ENCODE measurements at regions not wholly inside any gene's neighbourhood (a gene's known extent, or its start where the extent isn't known, plus 50 kb on each side); places are given as distances from the start of the nearest gene placed in this dataset.

GRCh38 chr2:217664761-217665160 lies 338.0 kb downstream of the TNS1 start:
- H3K36me3 Mint-ChIP-seq, result peaks cover 5% of the 10 kb centered on the region
- H3K27ac Mint-ChIP-seq, result no peak overlapping the region
- no peak overlapping the region for H3K4me3 Mint-ChIP-seq
- no peaks in the 10 kb centered on the region for H3K9me3 Mint-ChIP-seq (ENCODE audit: low read depth)
- H3K4me1 Mint-ChIP-seq (ENCODE audit: low read depth), result peaks cover 16% of the 10 kb centered on the region
- peaks cover 2% of the 10 kb centered on the region for H3K27me3 Mint-ChIP-seq

GRCh38 chr2:217662984-217663602 lies 339.7 kb downstream of the TNS1 start:
- Mint-ChIP-seq H3K27me3 (peaks cover 2% of the 10 kb centered on the region), H3K4me1 (ENCODE audit: low read depth) (peaks cover 16% of the 10 kb centered on the region), H3K4me3 (no peak overlapping the region), H3K27ac (no peak overlapping the region), H3K9me3 (ENCODE audit: low read depth) (no peaks in the 10 kb centered on the region), H3K36me3 (peaks cover 5% of the 10 kb centered on the region)

GRCh38 chr2:217661378-217661777 lies 341.4 kb downstream of the TNS1 start:
- Mint-ChIP-seq H3K4me1 (ENCODE audit: low read depth) (peaks cover 16% of the 10 kb centered on the region), H3K4me3 (no peak overlapping the region), H3K36me3 (peaks cover 5% of the 10 kb centered on the region), H3K9me3 (ENCODE audit: low read depth) (no peaks in the 10 kb centered on the region), H3K27me3 (peaks cover 2% of the 10 kb centered on the region), H3K27ac (no peak overlapping the region)

GRCh38 chr2:217660423-217660822 lies 342.4 kb downstream of the TNS1 start:
- peaks cover 3% of the 10 kb centered on the region for H3K27me3 Mint-ChIP-seq
- H3K27ac Mint-ChIP-seq, result no peak overlapping the region
- H3K4me1 Mint-ChIP-seq (ENCODE audit: low read depth), result peaks cover 16% of the 10 kb centered on the region
- no peak overlapping the region for H3K4me3 Mint-ChIP-seq
- no peaks in the 10 kb centered on the region for H3K9me3 Mint-ChIP-seq (ENCODE audit: low read depth)
- peaks cover 5% of the 10 kb centered on the region for H3K36me3 Mint-ChIP-seq

DNA sequence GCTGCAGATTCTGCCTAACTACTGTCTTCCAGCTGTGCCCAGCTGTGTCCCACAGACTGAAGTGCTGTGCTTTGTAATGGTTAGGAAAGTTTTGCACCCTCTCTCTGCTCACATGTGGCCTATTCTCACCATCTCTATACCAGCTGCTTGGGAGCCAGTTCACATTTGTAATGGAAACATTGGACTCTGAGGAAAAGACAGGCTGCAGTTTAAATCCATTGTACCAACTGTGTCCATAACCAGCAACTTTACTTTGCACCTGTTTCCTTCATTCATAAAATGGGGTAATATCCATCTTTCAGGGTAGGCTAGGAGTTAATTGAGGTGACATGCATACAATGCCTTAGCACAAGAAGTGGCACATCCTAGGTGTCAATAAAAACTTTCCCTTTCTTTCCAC lies 344.0 kb downstream of the TNS1 start:
- Mint-ChIP-seq H3K4me1 (ENCODE audit: low read depth) (peaks cover 16% of the 10 kb centered on the region), H3K27me3 (peaks cover 3% of the 10 kb centered on the region), H3K4me3 (no peak overlapping the region), H3K9me3 (ENCODE audit: low read depth) (no peaks in the 10 kb centered on the region), H3K27ac (no peak overlapping the region), H3K36me3 (no peaks in the 10 kb centered on the region)

GRCh38 chr2:217657252-217657651 lies 345.5 kb downstream of the TNS1 start:
- Mint-ChIP-seq H3K27ac (no peak overlapping the region), H3K4me3 (no peak overlapping the region), H3K9me3 (ENCODE audit: low read depth) (no peaks in the 10 kb centered on the region), H3K27me3 (peaks cover 3% of the 10 kb centered on the region), H3K4me1 (ENCODE audit: low read depth) (peaks cover 16% of the 10 kb centered on the region), H3K36me3 (no peaks in the 10 kb centered on the region)

DNA sequence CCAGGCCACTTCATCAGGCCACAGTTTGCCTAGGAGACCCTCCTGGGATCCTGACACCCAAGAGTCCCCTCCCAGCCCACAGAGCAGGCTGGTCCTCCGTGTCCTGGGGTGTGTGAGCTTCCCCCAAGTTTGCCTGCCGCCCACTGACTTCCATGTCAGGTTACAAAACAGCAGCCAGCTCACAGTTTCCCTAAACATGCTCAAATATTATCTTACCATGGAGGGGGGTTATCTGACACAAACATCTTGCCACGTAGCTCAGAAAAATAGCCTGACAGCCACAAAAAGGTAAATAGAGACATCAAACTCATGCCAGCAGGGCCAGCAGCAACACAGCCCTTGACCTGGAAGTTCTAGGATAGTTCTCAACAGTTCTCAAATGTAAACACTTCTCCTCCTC lies 346.5 kb downstream of the TNS1 start:
- no peaks in the 10 kb centered on the region for H3K36me3 Mint-ChIP-seq
- H3K27me3 Mint-ChIP-seq, result peaks cover 3% of the 10 kb centered on the region
- no peak overlapping the region for H3K27ac Mint-ChIP-seq
- H3K4me1 Mint-ChIP-seq (ENCODE audit: low read depth), result peaks cover 9% of the 10 kb centered on the region
- no peaks in the 10 kb centered on the region for H3K9me3 Mint-ChIP-seq (ENCODE audit: low read depth)
- no peak overlapping the region for H3K4me3 Mint-ChIP-seq

DNA sequence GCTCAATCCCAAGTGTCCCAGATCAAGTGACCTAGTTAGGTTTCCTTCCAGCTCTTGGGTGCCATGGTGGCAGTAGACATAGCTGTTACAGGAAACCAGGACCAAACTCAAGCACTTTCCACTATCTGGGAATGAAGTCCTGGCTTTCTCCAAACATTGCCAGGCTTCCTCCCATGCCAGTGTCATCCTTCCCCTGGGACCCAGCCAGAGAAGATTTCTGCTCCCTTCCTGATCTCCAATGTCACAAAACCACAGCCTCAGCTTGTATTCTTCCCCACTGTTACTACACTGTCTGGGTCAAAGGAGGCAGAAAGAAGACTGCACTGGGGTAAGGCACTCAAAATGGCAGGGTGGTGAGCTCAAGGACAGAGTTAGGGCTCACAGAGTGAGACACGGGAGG lies 347.1 kb downstream of the TNS1 start:
- Mint-ChIP-seq H3K9me3 (ENCODE audit: low read depth) (no peaks in the 10 kb centered on the region), H3K4me1 (ENCODE audit: low read depth) (peaks cover 4% of the 10 kb centered on the region), H3K4me3 (no peak overlapping the region), H3K27ac (no peak overlapping the region), H3K36me3 (no peaks in the 10 kb centered on the region), H3K27me3 (peaks cover 3% of the 10 kb centered on the region)

GRCh38 chr2:217654168-217654567 lies 348.6 kb downstream of the TNS1 start:
- Mint-ChIP-seq H3K36me3 (no peaks in the 10 kb centered on the region), H3K4me1 (ENCODE audit: low read depth) (no peaks in the 10 kb centered on the region), H3K9me3 (ENCODE audit: low read depth) (no peaks in the 10 kb centered on the region), H3K27me3 (peaks cover 1% of the 10 kb centered on the region), H3K27ac (no peak overlapping the region), H3K4me3 (no peak overlapping the region)

DNA sequence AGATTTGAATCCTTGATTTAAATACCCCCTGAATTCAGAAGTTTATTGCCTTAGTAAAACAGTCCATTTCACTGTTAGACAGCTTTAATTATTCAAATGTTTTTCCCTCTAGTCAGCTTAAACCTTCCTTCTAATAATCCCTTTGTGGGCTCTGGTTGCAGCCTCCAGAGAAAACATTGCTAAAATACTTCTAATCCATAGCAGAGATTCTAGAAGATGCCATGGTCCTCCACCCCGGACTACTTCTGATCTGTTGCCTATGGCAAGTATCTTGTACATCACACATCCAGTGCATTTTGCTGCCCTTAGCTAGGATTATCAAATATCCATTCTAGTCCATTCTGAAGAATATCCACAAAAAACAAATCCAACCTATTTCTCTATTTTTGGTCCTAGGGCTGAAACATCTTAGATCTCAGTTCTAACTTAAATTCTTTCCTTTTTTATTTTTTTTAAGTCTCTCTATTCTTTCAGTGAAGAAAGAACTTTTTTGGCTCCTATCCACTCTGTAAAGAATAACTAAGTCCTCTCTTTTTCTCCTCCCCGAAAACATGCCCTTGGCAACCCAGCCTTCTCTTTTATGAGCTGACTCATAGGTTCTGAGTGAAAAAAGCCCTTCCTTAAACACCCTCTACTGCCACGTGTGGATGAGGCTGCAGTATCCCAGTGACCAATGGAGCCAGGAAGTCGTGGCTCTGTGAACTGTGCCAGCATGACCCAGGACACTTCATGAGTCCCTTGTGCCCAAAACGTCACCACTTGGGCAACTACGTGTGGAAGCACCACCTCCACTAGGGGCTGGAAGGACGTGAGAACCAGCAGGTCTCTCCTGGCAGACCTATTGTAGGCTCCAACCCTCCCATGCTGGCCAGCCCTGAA lies 349.8 kb downstream of the TNS1 start:
- Mint-ChIP-seq H3K36me3 (peaks cover 4% of the 10 kb centered on the region), H3K4me3 (no peak overlapping the region), H3K4me1 (ENCODE audit: low read depth) (no peaks in the 10 kb centered on the region), H3K27ac (no peak overlapping the region), H3K27me3 (peaks cover 1% of the 10 kb centered on the region), H3K9me3 (ENCODE audit: low read depth) (no peaks in the 10 kb centered on the region)

- Mint-ChIP-seq H3K9me3 (ENCODE audit: low read depth) (no peaks in the 10 kb centered on the region), H3K27me3 (peaks cover 1% of the 10 kb centered on the region), H3K27ac (no peak overlapping the region), H3K36me3 (peaks cover 4% of the 10 kb centered on the region), H3K4me3 (no peak overlapping the region), H3K4me1 (ENCODE audit: low read depth) (no peaks in the 10 kb centered on the region)
Observed at GRCh38 chr2:217650716-217651360, 352.0 kb downstream of the TNS1 start.

DNA sequence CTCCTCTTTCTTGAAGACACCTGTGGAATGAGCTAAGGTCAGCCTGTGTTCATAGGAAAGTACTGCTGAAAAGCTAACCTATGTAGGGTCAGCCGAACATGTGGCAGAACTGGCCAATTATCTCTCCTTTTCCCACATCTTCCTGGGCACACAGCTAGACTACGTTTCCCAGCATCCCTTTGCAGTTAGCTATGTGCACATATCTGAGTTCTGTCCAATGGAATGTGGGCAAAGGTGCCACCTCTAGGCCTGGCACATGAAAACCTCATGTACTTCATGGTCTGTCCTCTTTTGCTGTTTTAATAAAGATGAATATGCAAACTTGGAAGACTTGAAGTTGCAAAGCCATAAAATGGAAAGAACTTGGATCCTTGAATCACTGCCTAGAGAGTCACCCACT lies 352.6 kb downstream of the TNS1 start:
- Mint-ChIP-seq H3K27me3 (no peaks in the 10 kb centered on the region), H3K9me3 (ENCODE audit: low read depth) (no peaks in the 10 kb centered on the region), H3K4me3 (no peak overlapping the region), H3K36me3 (peaks cover 4% of the 10 kb centered on the region), H3K4me1 (ENCODE audit: low read depth) (no peaks in the 10 kb centered on the region), H3K27ac (no peak overlapping the region)

DNA sequence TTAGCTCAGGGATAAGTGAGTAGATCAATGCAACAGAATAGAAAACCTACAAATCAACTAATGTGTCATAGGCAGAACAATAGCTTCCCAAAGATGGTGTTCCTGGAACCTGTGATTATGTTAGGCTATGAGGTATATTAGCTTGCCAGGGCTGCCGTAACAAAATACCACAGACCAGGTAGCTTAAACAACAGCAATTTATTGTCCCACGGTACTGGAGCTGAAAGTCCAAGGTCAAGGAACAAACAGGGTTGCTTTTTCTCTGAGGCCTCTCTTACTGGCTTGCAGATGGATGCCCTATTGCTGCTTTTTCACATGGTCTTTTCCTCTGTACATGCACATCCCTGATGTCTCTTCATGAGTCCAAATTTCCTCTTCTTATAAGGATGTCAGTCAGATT lies 354.9 kb downstream of the TNS1 start:
- no peaks in the 10 kb centered on the region for H3K9me3 Mint-ChIP-seq (ENCODE audit: low read depth)

DNA sequence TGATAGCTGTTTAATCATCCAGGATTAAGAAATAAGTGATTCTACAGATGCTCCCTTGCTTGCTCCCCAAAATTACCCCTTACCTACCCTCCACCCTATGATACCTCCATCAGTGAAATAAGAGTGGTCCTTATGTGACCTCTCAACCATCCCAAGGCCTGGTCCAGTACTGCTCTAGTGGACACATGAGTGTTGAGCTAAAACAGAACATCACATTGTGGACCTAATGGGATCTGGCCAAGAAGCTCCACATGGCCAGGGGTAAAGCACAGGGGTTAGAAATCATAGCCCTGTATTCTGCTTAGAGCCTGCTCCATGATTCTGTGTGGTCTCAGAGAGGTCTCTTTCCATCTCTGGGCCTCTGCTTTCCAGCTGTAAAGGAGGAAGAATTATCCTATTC lies 355.6 kb downstream of the TNS1 start:
- Mint-ChIP-seq H3K4me1 (ENCODE audit: low read depth) (no peaks in the 10 kb centered on the region), H3K9me3 (ENCODE audit: low read depth) (no peaks in the 10 kb centered on the region), H3K27ac (no peak overlapping the region), H3K36me3 (peaks cover 4% of the 10 kb centered on the region), H3K4me3 (no peak overlapping the region), H3K27me3 (no peaks in the 10 kb centered on the region)

More for the DNA sequence above, 354.9 kb downstream of the TNS1 start:
- Mint-ChIP-seq H3K36me3 (peaks cover 4% of the 10 kb centered on the region), H3K27ac (no peak overlapping the region), H3K4me3 (no peak overlapping the region), H3K4me1 (ENCODE audit: low read depth) (no peaks in the 10 kb centered on the region), H3K27me3 (no peaks in the 10 kb centered on the region)

GRCh38 chr2:217645896-217646295 lies 356.9 kb downstream of the TNS1 start:
- no peaks in the 10 kb centered on the region for H3K4me1 Mint-ChIP-seq (ENCODE audit: low read depth)
- H3K36me3 Mint-ChIP-seq, result peaks cover 4% of the 10 kb centered on the region
- H3K27me3 Mint-ChIP-seq, result no peaks in the 10 kb centered on the region
- H3K9me3 Mint-ChIP-seq (ENCODE audit: low read depth), result no peaks in the 10 kb centered on the region
- no peak overlapping the region for H3K27ac Mint-ChIP-seq
- H3K4me3 Mint-ChIP-seq, result no peak overlapping the region
